Uterus (tissue), 2 donors: ENCODE measurements at regions not wholly inside any gene's neighbourhood (a gene's known extent, or its start where the extent isn't known, plus 50 kb on each side); places are given as distances from the start of the nearest gene placed in this dataset.

Source experiments
- CTCF ChIP-seq, 4 experiments: fragments of 200-600 bp in 2 of 4; fragments of 450-650 bp in 2 of 4; sonication (generic) in 2 of 4; IDR thresholded peaks; one replicate each; pipeline ENCODE4 v1.5.1; 2016 to 2019; ENCODE audit warnings: antibody characterized with exemption in 4 of 4, mild to moderate bottlenecking in 2 of 4, moderate library complexity in 1 of 4
- POLR2A ChIP-seq, 2 donors: fragments of 450-650 bp; IDR thresholded peaks; one replicate each; pipeline ENCODE4 v1.6.1; 2016; ENCODE audit warnings: antibody characterized with exemption in 2 of 2, mild to moderate bottlenecking in 1 of 2, moderate library complexity in 1 of 2

GRCh38 chr22:27298742-27299141, 502.8 kb downstream of the MN1 start:
- TF ChIP-seq POLR2A (IDR thresholded peaks at IDR 0.05) (no peak), CTCF (IDR thresholded peaks at IDR 0.05) (no peak)
